Transverse colon (tissue), 4 donors: ENCODE measurements at regions not wholly inside any gene's neighbourhood (a gene's known extent, or its start where the extent isn't known, plus 50 kb on each side); places are given as distances from the start of the nearest gene placed in this dataset.

Experiments
- DNase-seq: peaks from one replicate; pipeline ENCODE4 v3.0.0-alpha.2; 2019
- H3K27ac ChIP-seq, 4 donors: fragments of 200-600 bp; sonication (generic); 2 replicates each; pipeline ENCODE4 v1.5.1; 2016 to 2018; ENCODE audit warnings: inconsistent platforms in 4 of 4
- H3K27me3 ChIP-seq: fragments of 200-600 bp; sonication (generic); 2 replicates; pipeline ENCODE4 v1.5.1; 2017; ENCODE audit warnings: inconsistent platforms
- H3K36me3 ChIP-seq, 4 donors: fragments of 200-600 bp; sonication (generic); 2 replicates each; pipeline ENCODE4 v1.5.1; 2017 to 2019; ENCODE audit warnings: inconsistent platforms in 4 of 4
- H3K4me1 ChIP-seq, 4 donors: fragments of 200-600 bp; sonication (generic); 2 replicates each; pipeline ENCODE4 v1.5.1; 2017 to 2020; ENCODE audit warnings: inconsistent platforms in 4 of 4
- H3K4me3 ChIP-seq, 4 donors: fragments of 200-600 bp; sonication (generic); 1 replicate in 1 of 4; 2 replicates in 3 of 4; pipeline versions ENCODE4 v1.5.1 to v1.6.1; 2017 to 2019; ENCODE audit warnings: inconsistent platforms in 4 of 4
- H3K9me3 ChIP-seq, 2 donors: fragments of 200-600 bp; sonication (generic); 2 replicates each; pipeline ENCODE4 v1.5.1; 2017 to 2019; ENCODE audit warnings: inconsistent platforms in 2 of 2
- EP300 ChIP-seq: sonication (generic); formaldehyde crosslinking; IDR thresholded peaks from one replicate; pipeline ENCODE4 v1.6.1; 2017; ENCODE audit warnings: antibody characterized with exemption, low read depth
- POLR2A ChIP-seq: fragments of 450-650 bp; IDR thresholded peaks from one replicate; pipeline ENCODE4 v1.6.1; 2016; ENCODE audit warnings: antibody characterized with exemption, mild to moderate bottlenecking, moderate library complexity
- POLR2AphosphoS5 ChIP-seq, 3 donors: sonication (generic); formaldehyde crosslinking; IDR thresholded peaks; one replicate each; pipeline ENCODE4 v1.6.1; 2016; ENCODE audit warnings: antibody characterized with exemption in 3 of 3
- WGBS, 2 donors: methylation state at CpG; one replicate each; pipeline ENCODE4 v1.1.5; 2018; ENCODE audit warnings: low coverage in 1 of 2; 5-methylcytosine and 5-hydroxymethylcytosine counted together
- in situ Hi-C, 4 donors: fragments of 200-750 bp; cut with MboI; loops; one replicate each; pipeline versions ENCODE4 v1.15.0 to v1.15.1; 2017; ENCODE audit warnings: low sequenced_read_pairs in 3 of 4, low pct_ligation_motif_present in 1 of 4, low pct_unique_long_range_greater_than_20kb in 1 of 4
- intact Hi-C: fragments of 100-400 bp; cut with DNase I; formaldehyde crosslinking; loops from one replicate; pipeline ENCODE4 v1.15.1; 2023; ENCODE audit warnings: low total_unique reads
- TF ChIP-seq, protein P1 (sequence below), 5 experiments: fragments of 200-600 bp in 3 of 5; fragments of 450-650 bp in 2 of 5; sonication (generic) in 3 of 5; IDR thresholded peaks; 1 replicate in 2 of 5; 2 replicates in 3 of 5; pipeline ENCODE4 v1.5.1; 2016 to 2017; ENCODE audit warnings: antibody characterized with exemption in 5 of 5, inconsistent platforms in 3 of 5, mild to moderate bottlenecking in 2 of 5, moderate library complexity in 1 of 5

DNA sequence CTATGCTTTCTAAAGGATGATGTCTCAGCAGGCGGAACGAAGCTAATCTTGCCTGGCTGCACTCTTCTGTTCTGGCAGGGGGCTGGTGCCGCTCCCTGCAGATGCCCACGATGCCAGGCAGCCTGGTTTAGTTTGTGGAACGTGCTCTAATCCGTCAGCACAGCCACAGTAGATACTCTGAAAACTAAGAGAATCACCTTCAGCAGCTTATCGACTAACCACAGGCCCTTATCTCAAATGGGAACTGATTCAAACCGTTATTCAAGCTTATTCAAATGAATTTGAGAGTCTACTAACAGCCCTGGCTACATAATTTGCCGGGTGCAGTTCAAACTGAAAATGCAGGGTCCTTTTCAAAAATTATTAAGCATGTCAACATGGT, 246.6 kb upstream of the ANKRD55 start:
- in situ Hi-C loops (no loop called here), intact Hi-C loops (no loop called here)
- Histone ChIP-seq H3K4me3 (no peak overlapping the region), H3K27me3 (peaks cover 13% of the 10 kb centered on the region), H3K27ac (peak overlapping the region; percentile 74 to 91 (median 86)), H3K9me3 (no peaks in the 10 kb centered on the region), H3K4me1 (peaks cover 0 to 30% (median 12%) of the 10 kb centered on the region in 4 donors), H3K36me3 (no peaks in the 10 kb centered on the region)
- TF ChIP-seq EP300: no peak
- no peak for TF ChIP-seq POLR2A
- TF ChIP-seq, protein P1, sequence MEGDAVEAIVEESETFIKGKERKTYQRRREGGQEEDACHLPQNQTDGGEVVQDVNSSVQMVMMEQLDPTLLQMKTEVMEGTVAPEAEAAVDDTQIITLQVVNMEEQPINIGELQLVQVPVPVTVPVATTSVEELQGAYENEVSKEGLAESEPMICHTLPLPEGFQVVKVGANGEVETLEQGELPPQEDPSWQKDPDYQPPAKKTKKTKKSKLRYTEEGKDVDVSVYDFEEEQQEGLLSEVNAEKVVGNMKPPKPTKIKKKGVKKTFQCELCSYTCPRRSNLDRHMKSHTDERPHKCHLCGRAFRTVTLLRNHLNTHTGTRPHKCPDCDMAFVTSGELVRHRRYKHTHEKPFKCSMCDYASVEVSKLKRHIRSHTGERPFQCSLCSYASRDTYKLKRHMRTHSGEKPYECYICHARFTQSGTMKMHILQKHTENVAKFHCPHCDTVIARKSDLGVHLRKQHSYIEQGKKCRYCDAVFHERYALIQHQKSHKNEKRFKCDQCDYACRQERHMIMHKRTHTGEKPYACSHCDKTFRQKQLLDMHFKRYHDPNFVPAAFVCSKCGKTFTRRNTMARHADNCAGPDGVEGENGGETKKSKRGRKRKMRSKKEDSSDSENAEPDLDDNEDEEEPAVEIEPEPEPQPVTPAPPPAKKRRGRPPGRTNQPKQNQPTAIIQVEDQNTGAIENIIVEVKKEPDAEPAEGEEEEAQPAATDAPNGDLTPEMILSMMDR (IDR thresholded peaks at IDR 0.05): no peak
- TF ChIP-seq POLR2AphosphoS5 (IDR thresholded peaks at IDR 0.05): no peak
- DNase-seq: no peak
- 65 to 70% methylated on average over 2 to 9 of the region's 9 CpGs for WGBS, 2 donors

DNA sequence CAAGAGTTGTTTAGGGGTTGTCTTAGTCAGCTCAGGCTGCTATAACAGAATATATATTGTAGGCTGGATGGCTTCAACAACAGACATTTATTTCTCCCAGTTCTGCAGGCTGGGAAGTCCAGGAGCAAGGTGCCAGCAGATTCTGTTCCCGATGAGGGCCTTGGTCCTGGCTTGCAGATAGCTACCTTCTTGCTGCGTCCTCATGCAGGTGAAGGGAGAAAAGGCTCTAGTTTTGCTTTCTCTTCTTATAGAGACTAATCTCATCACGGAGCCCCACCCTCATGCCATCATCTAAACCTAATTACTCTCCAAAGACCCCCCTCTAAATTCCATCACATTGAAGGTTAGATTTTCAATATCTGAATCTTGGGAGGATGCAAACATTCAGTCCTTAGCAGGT, 246.0 kb upstream of the ANKRD55 start:
- DNase-seq: no peak
- Histone ChIP-seq H3K27ac (peak overlapping the region in 3 of 4 donors; percentile 74 to 91 (median 86)), H3K36me3 (no peaks in the 10 kb centered on the region), H3K27me3 (peaks cover 13% of the 10 kb centered on the region), H3K4me3 (no peak overlapping the region), H3K9me3 (no peaks in the 10 kb centered on the region), H3K4me1 (peaks cover 0 to 30% (median 12%) of the 10 kb centered on the region in 4 donors)
- TF ChIP-seq, protein P1 (IDR thresholded peaks at IDR 0.05): no peak
- TF ChIP-seq EP300: no peak
- TF ChIP-seq POLR2A: no peak
- TF ChIP-seq POLR2AphosphoS5 (IDR thresholded peaks at IDR 0.05): no peak
- 67 to 70% methylated on average over 1 to 3 of the region's 3 CpGs for WGBS, 2 donors
- intact Hi-C loops: no loop called here
- in situ Hi-C loops: no loop called here

GRCh38 chr5:56478062-56478461, 244.9 kb upstream of the ANKRD55 start:
- no peak overlapping the region for H3K4me3 ChIP-seq
- WGBS, 2 donors: 89 to 94% methylated on average over 3 of the region's 3 CpGs
- no peaks in the 10 kb centered on the region for H3K9me3 ChIP-seq
- no peak overlapping the region for H3K27ac ChIP-seq
- H3K4me1 ChIP-seq: peaks cover 0 to 30% (median 12%) of the 10 kb centered on the region in 4 donors
- in situ Hi-C loops (no loop called here), intact Hi-C loops (no loop called here)
- H3K27me3 ChIP-seq: peaks cover 13% of the 10 kb centered on the region
- no peak for DNase-seq
- no peaks in the 10 kb centered on the region for H3K36me3 ChIP-seq
- TF ChIP-seq POLR2A (no peak), POLR2AphosphoS5 (IDR thresholded peaks at IDR 0.05) (no peak), EP300 (no peak)
- TF ChIP-seq, protein P1 (IDR thresholded peaks at IDR 0.05): no peak

- Histone ChIP-seq H3K27me3 (peaks cover 13% of the 10 kb centered on the region), H3K9me3 (no peaks in the 10 kb centered on the region), H3K36me3 (no peaks in the 10 kb centered on the region), H3K4me1 (peaks cover 0 to 22% (median 6%) of the 10 kb centered on the region in 4 donors), H3K4me3 (no peak overlapping the region), H3K27ac (no peak overlapping the region)
- WGBS, 2 donors: 87% methylated on average over 5 of the region's 5 CpGs; no CpG with 5 or more reads in 1 of the 2 donors
- DNase-seq: no peak
- in situ Hi-C loops (no loop called here), intact Hi-C loops (no loop called here)
- no peak for TF ChIP-seq POLR2AphosphoS5 (IDR thresholded peaks at IDR 0.05)
Observed at GRCh38 chr5:56476487-56476856, 243.3 kb upstream of the ANKRD55 start.
